Fibroblast of lung (primary cell): ENCODE measurements at regions not wholly inside any gene's neighbourhood (a gene's known extent, or its start where the extent isn't known, plus 50 kb on each side); places are given as distances from the start of the nearest gene placed in this dataset.
"Not testable (repeated sequence)": the region's sequence is repeated elsewhere in the genome, so short reads cannot be mapped to it uniquely, and the experiment has no call there.

Experiments
- DNase-seq, 2 donors: peaks; one replicate each; pipeline versions ENCODE4 v3.0.0 to v3.0.0-alpha.2; 2010; ENCODE audit warnings: low read depth in 2 of 2
- H2AFZ ChIP-seq: 2 replicates; pipeline ENCODE4 v1.5.1; 2012; ENCODE audit warnings: low read length, control low read depth, inconsistent platforms
- H3K27ac ChIP-seq: 2 replicates; pipeline ENCODE4 v1.5.1; 2011; ENCODE audit warnings: low read length, control low read depth; ENCODE audit not compliant: insufficient read depth
- H3K27me3 ChIP-seq: 2 replicates; pipeline ENCODE4 v1.5.1; 2011; ENCODE audit warnings: mild to moderate bottlenecking, low read length; ENCODE audit not compliant: control insufficient read depth, insufficient read depth
- H3K36me3 ChIP-seq: 2 replicates; pipeline ENCODE4 v1.5.1; 2011; ENCODE audit warnings: low read length; ENCODE audit not compliant: control insufficient read depth, insufficient read depth
- H3K4me1 ChIP-seq: 2 replicates; pipeline ENCODE4 v1.5.1; 2011; ENCODE audit warnings: low read length; ENCODE audit not compliant: control insufficient read depth, insufficient read depth; ENCODE audit errors: extremely low read depth
- H3K4me2 ChIP-seq: 2 replicates; pipeline ENCODE4 v1.5.1; 2011; ENCODE audit warnings: low read length, control low read depth; ENCODE audit not compliant: insufficient read depth; ENCODE audit errors: extremely low read depth
- H3K4me3 ChIP-seq, 4 experiments: fragments of 200-600 bp in 1 of 4; sonication (generic) in 1 of 4; replicated peaks in 1 of 4; 2 replicates each; pipeline ENCODE4 v1.5.1; 2011 to 2016; ENCODE audit warnings: low read length in 4 of 4, low read depth in 3 of 4, mild to moderate bottlenecking in 3 of 4, control low read depth in 2 of 4, inconsistent platforms in 1 of 4, mixed read lengths in 1 of 4; ENCODE audit not compliant: insufficient read depth in 1 of 4; ENCODE audit errors: control extremely low read depth in 1 of 4
- H3K79me2 ChIP-seq: 2 replicates; pipeline ENCODE4 v1.5.1; 2012; ENCODE audit warnings: mild to moderate bottlenecking, low read length, inconsistent platforms; ENCODE audit not compliant: control insufficient read depth, insufficient read depth
- H3K9ac ChIP-seq: 2 replicates; pipeline ENCODE4 v1.5.1; 2011; ENCODE audit warnings: mild to moderate bottlenecking, low read length, control low read depth; ENCODE audit not compliant: insufficient read depth
- H3K9me3 ChIP-seq: 2 replicates; pipeline ENCODE4 v1.5.1; 2012; ENCODE audit warnings: low read depth, low read length; ENCODE audit not compliant: control insufficient read depth, insufficient read depth
- H4K20me1 ChIP-seq: 2 replicates; pipeline ENCODE4 v1.5.1; 2011; ENCODE audit warnings: low read length; ENCODE audit not compliant: control insufficient read depth, insufficient read depth; ENCODE audit errors: extremely low read depth

DNA sequence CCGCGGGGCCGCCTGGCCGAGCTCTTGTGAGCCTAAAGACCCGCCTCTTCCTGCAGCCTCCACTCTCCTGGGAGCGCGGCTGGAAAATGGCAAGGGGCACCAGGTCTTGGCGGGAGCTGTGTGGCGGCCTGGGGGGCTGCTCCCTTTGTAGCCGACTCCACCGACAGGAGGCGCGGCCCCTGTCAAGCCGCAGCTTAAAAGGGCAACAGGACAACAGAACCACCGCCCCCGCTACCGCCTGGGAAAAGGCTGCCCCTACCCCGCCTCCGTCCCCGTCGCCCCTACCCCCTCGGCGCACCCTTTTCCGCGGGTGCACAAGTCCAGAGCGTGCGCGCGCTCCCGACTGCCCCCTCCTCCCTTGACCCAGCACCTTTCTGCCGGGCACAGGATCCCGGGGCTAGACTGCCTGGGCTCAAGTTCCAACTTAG lies 60.3 kb downstream of the GOLGA8K start:
- H3K4me2 ChIP-seq, H3K79me2 ChIP-seq, H3K4me3 ChIP-seq, H4K20me1 ChIP-seq, DNase-seq, H3K27ac ChIP-seq, H3K9me3 ChIP-seq, H3K36me3 ChIP-seq, H3K4me1 ChIP-seq, H2AFZ ChIP-seq, H3K9ac ChIP-seq, H3K27me3 ChIP-seq: not testable (repeated sequence)

DNA sequence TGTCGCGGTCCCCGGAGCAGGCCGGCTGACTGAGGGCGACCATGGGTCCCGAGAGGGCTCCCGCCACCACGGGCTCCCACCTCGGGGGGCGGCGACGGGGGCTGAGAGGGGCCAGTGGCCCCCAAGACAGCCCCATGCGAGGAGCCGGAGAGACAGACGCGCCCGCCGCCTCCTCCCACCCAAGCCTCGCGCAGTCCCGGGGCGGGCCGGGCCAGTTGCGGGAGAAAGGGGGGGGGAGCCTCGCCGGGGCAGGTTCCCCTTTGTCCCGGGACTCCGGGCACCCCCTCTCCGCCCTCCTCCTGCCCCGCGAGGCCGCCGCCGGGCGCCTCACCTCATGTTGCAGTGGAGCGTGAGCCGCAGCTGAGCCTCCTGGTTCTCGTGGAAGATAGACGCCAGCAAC lies 60.8 kb downstream of the GOLGA8K start:
- H2AFZ ChIP-seq, DNase-seq, H4K20me1 ChIP-seq, H3K79me2 ChIP-seq, H3K9me3 ChIP-seq, H3K27ac ChIP-seq, H3K4me2 ChIP-seq, H3K9ac ChIP-seq, H3K36me3 ChIP-seq, H3K27me3 ChIP-seq, H3K4me1 ChIP-seq, H3K4me3 ChIP-seq: not testable (repeated sequence)

DNA sequence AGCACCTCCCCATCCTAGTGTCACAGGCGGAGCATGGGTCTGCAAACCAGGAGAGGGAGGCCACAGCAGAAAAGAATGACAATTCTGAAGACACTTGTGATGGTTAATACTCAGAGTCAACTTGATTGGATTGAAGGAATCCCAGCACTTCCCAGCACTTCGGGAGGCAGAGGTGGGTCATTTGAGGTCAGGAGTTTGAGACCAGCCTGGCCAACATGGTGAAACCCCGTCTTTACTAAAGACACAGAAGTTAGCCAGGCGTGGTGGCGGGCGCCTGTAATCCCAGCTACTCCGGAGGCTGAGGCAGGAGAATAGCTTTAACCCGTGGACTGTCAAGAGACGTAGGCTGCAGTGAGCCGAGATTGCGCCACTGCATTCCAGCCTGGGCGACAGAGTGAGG lies 61.6 kb downstream of the GOLGA8K start:
- H3K36me3 ChIP-seq, H3K79me2 ChIP-seq, H3K4me3 ChIP-seq, H2AFZ ChIP-seq, H3K9ac ChIP-seq, DNase-seq, H3K27ac ChIP-seq, H3K9me3 ChIP-seq, H3K27me3 ChIP-seq, H3K4me1 ChIP-seq, H3K4me2 ChIP-seq, H4K20me1 ChIP-seq: not testable (repeated sequence)

DNA sequence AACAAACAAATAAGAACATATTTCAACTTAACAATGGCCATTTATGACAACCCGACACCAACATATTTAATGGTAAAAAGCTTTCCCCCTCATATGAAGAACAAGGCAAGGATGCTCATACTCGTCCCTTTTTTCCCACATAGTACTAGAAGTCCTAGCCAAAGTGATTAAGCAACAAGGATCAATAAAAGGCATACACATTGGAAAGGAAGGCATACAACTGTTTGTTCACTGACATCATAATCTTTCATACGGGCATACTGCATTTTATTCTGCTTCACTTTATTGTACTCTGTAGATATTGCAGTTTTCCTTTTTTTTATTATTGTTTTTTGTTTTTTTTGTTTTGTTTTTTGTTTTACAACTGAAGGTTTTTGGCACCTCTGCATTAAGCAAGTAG lies 66.3 kb downstream of the GOLGA8K start:
- not testable (repeated sequence) for H3K27me3 ChIP-seq, H3K27ac ChIP-seq, H3K9ac ChIP-seq, H3K79me2 ChIP-seq, H4K20me1 ChIP-seq, H3K9me3 ChIP-seq, H3K36me3 ChIP-seq, H3K4me2 ChIP-seq, H3K4me1 ChIP-seq, H3K4me3 ChIP-seq, H2AFZ ChIP-seq, DNase-seq

DNA sequence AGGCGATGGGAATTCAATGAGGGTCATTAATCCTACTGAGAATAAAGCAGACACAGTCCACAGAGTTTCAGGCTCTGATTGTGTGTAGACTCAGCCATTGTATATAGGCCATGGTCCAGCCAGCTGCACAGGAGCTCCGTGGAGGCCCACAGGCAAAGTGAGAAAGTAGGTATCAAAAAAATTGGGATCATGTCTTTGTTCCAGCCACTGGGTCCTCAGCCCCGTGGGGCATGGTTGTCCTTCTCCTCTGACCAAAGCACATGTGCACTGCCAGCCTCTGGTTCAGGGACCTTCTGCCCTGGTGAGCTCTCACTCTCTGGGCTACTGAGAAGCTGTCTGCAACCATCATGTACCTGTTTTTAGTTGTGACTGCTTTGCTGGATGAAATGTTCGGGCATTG lies 79.7 kb downstream of the GOLGA8K start:
- H3K4me2 ChIP-seq, H3K79me2 ChIP-seq, H3K4me1 ChIP-seq, H3K9me3 ChIP-seq, H3K27ac ChIP-seq, H3K4me3 ChIP-seq, H3K9ac ChIP-seq, H2AFZ ChIP-seq, H3K27me3 ChIP-seq, H4K20me1 ChIP-seq, DNase-seq, H3K36me3 ChIP-seq: not testable (repeated sequence)

DNA sequence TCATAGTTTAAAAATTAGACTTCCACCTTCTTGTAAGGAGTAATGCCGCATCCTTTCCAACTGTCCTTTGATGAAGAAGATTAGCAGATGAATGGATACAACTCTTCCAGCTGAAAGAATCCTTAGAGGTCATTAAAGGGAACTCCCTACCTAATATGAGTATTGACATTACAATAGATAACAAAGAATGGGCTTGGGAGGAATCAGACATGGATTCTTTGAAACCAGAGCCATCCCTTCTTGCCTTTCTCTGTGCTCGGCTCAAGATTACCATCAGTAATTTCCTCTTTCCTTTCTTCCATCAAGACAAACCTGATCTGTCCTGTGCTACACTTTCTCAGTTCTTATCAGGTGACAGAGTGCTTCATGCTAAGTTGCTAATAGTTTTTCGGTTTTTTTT lies 83.8 kb downstream of the GOLGA8K start:
- not testable (repeated sequence) for H3K4me2 ChIP-seq

DNA sequence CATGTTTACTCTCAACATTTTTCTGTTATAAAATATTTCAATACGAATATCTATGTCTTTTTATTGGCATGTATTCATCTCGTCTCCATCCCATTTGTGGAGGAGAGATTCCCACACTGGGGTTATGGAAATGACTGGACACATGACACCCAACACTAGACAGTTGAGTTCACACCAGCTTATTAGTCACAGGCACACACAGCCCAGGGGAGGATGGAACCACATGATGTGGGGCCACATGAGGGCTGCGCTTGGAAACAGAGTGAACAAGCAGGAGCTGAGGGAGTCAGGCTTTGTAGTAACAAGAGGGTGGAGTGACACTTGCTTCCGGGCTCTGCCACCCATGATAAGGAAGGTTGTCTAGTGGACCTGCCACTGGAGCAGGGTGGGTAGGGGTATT lies 86.6 kb downstream of the GOLGA8K start:
- H3K4me1 ChIP-seq, H3K79me2 ChIP-seq, H2AFZ ChIP-seq, H3K9me3 ChIP-seq, H3K27me3 ChIP-seq, H3K9ac ChIP-seq, H3K4me2 ChIP-seq, DNase-seq, H3K36me3 ChIP-seq, H4K20me1 ChIP-seq, H3K4me3 ChIP-seq, H3K27ac ChIP-seq: not testable (repeated sequence)

More for the DNA sequence above, 83.8 kb downstream of the GOLGA8K start:
- not testable (repeated sequence) for DNase-seq, H4K20me1 ChIP-seq, H3K9ac ChIP-seq, H2AFZ ChIP-seq, H3K27me3 ChIP-seq, H3K4me1 ChIP-seq, H3K27ac ChIP-seq, H3K79me2 ChIP-seq, H3K4me3 ChIP-seq, H3K36me3 ChIP-seq, H3K9me3 ChIP-seq
